ENCODE measurements at regions not wholly inside any gene's neighbourhood (a gene's known extent, or its start where the extent isn't known, plus 50 kb on each side); places are given as distances from the start of the nearest gene placed in this dataset.

GRCh38 chr1:112265931-112266330, 130.1 kb upstream of the CTTNBP2NL start:
- RAD21 ChIA-PET (ENCODE audit: unreplicated experiment) = no interaction called here
- H3K4me1 ChIP-seq (ENCODE audit: control insufficient read depth, insufficient read depth, low read length) = no peaks in the 10 kb centered on the region
- intact Hi-C loops (cut with micrococcal nuclease; ENCODE audit: unreplicated experiment) (no loop called here), in situ Hi-C loops (cut with MboI) (no loop called here)
- H3K36me3 ChIP-seq (ENCODE audit: control insufficient read depth in 2 of 2, insufficient read depth in 2 of 2, low read length in 1 of 2) = no peaks in the 10 kb centered on the region
- H3K9me3 ChIP-seq (replicated peaks; ENCODE audit: control insufficient read depth, insufficient read depth, low read length) = no peaks in the 10 kb centered on the region
- H2AFZ ChIP-seq (ENCODE audit: control insufficient read depth, low read depth, low read length) = no peak overlapping the region
- SMC1A ChIA-PET (ENCODE audit: uncharacterized antibody, unreplicated experiment) = no interaction called here
- H3K27ac ChIP-seq (ENCODE audit: control insufficient read depth, insufficient read depth) = no peak overlapping the region
- DNase-seq (ENCODE audit: low read depth, low spot score) (no peak), ATAC-seq (no peak), FAIRE-seq (no peak)
- H3K27me3 ChIP-seq (replicated peaks in 1 of 2; ENCODE audit: control insufficient read depth in 2 of 2, insufficient read depth in 2 of 2, low read length in 1 of 2) = no peaks in the 10 kb centered on the region; a peak in 1 of 4 replicates
- no peaks in the 10 kb centered on the region for H4K20me1 ChIP-seq (ENCODE audit: control insufficient read depth, insufficient read depth)
- H3K4me3 ChIP-seq = no peak overlapping the region
- H3K4me2 ChIP-seq (ENCODE audit: control insufficient read depth, insufficient read depth) = no peak overlapping the region
- no peaks in the 10 kb centered on the region for H3K79me2 ChIP-seq (ENCODE audit: control insufficient read depth, insufficient read depth, low read length)
- TF ChIP-seq ZSCAN29 (IDR thresholded peaks at IDR 0.05) (no peak), ATF3 (IDR thresholded peaks at IDR 0.05; ENCODE audit: borderline replicate concordance, extremely low read depth, low read depth, low read length) (no peak), KLF5 (IDR thresholded peaks at IDR 0.05; ENCODE audit: partially characterized antibody) (no peak), MYC (IDR thresholded peaks at IDR 0.05; ENCODE audit: insufficient read depth, insufficient read length, insufficient replicate concordance, low read length, severe bottlenecking) (no peak), RUNX3 (IDR thresholded peaks at IDR 0.05; ENCODE audit: low read length) (no peak), STAT1 (conservative IDR thresholded peaks at IDR 0.05) (no peak), CBX3 (IDR thresholded peaks at IDR 0.05; ENCODE audit: borderline replicate concordance, low read depth) (no peak), ZNF687 (IDR thresholded peaks at IDR 0.05) (no peak), SPI1 (IDR thresholded peaks at IDR 0.05; ENCODE audit: borderline replicate concordance, insufficient read depth, low read depth, low read length) (no peak), TCF3 (IDR thresholded peaks at IDR 0.05; ENCODE audit: borderline replicate concordance, insufficient read depth, low read depth, low read length) (no peak), HCFC1 (IDR thresholded peaks at IDR 0.05; ENCODE audit: low read length) (no peak), PAX8 (IDR thresholded peaks at IDR 0.05) (no peak), ZNF592 (IDR thresholded peaks at IDR 0.05) (no peak), ETV6 (conservative IDR thresholded peaks at IDR 0.05 in 1 of 2, IDR thresholded peaks at IDR 0.05 in 1 of 2; ENCODE audit: borderline replicate concordance in 1 of 2, low read depth in 1 of 2) (no peak), IKZF2 (IDR thresholded peaks at IDR 0.05) (no peak), TAF1 (IDR thresholded peaks at IDR 0.05; ENCODE audit: borderline replicate concordance, low read depth, low read length) (no peak), SMAD1 (IDR thresholded peaks at IDR 0.05; ENCODE audit: low read depth, partially characterized antibody) (no peak)
- WGBS (ENCODE audit: insufficient coverage, insufficient replicate concordance, low lambda C conversion rate, missing lambda C conversion rate) = 56% methylated on average over 1 of the region's 1 CpG
- no TSS peak for BruUV-seq (replicated peaks)
- POLR2A ChIA-PET = no interaction called here
- no peak overlapping the region for H3K9ac ChIP-seq (ENCODE audit: control insufficient read depth, insufficient read depth, low read length)
- CTCF ChIA-PET = no interaction called here

Measured in GM12878 (cell line).